ENCODE measurements at regions not wholly inside any gene's neighbourhood (a gene's known extent, or its start where the extent isn't known, plus 50 kb on each side); places are given as distances from the start of the nearest gene placed in this dataset.

DNA sequence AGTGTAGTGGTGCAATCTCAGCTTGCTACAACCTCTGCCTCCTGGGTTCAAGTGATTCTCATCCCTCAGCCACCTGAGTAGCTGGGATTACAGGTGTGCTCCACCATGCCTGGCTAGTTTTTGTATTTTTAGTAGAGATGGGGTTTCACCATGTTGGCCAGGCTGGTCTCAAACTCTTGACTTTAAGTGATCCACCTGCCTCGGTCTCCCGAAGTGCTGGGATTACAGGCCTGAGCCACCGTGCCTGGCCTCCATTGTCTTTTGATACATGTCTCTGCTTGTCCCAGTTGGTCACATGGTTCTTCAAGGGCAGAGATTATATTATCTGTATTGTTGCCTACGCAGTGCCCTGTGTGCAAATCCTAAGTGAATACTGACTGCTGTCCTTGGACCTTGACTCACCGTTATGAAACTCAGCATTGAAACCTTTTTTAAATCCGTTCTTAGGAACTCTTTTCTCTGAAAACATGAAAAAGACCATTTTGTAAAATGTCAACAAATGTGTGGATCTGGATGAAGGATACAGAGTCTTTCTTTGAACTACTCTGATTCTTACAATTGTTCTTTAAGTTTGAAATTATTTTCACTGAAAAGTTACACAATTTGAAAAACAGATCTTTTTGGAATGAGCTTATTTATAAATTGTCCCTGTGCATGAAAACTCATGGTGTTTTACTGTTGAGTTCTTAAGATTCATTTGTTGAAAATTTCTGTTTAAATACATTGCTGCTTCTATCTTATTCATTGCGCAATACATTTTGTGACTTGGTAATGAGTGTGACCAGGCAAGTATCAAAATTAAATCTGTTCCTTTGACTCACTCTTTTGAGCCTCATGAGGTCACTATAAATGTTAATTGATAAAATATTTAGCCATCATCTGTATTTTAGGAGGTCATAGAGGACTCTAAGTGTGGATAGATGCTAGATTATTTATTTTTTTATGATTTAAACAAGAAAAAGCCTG lies 293.5 kb downstream of the UTRN start:
- no peak for DNase-seq (ENCODE audit: low read depth in 1 of 2, low spot score in 1 of 2)
- in situ Hi-C loops (cut with HindIII; ENCODE audit: low pct_unique_long_range_greater_than_20kb, low sequenced_read_pairs) = no loop called here
- no peak for TF ChIP-seq JUND (IDR thresholded peaks at IDR 0.05; ENCODE audit: low read depth)

DNA sequence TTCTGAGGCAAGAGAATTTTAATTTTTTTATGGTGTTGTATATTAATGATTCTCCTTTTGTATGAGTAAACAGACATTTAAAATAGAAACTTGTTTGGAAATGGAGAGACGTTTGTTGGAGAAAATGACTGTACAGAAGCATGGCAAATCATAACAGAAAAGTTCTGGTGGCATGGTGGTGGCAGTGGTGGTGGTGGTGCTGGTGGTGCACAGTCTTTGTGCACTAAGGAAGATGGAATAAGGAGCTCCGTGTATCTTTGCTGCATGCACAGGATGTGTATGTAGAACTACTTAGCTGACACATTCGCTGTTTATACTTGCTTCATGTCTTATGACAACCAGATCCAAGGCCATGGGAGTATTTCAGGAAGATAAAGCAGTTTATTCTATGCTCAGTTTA lies 294.9 kb downstream of the UTRN start:
- no peak for DNase-seq (ENCODE audit: low read depth in 1 of 2, low spot score in 1 of 2)
- in situ Hi-C loops (cut with HindIII; ENCODE audit: low pct_unique_long_range_greater_than_20kb, low sequenced_read_pairs) = no loop called here
- TF ChIP-seq JUND (IDR thresholded peaks at IDR 0.05; ENCODE audit: low read depth) = no peak

DNA sequence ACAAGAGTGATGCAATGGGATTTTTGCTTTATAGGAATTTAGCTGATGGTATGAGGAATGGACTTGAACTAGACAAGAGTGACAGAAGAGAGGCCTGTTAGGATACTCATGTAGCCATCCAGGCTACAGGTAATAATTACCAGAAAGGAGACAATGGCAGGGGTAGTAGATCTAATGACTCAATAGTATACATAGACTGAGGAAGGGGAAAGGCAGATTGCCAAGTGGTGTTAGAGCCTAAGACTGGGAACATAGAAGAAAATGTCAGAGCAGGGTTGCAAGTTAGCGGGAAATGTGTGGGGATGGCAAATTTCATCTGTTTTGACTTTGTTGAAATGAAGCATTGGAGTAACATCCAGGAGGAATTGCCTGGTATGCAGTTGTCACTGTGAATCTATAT lies 295.6 kb downstream of the UTRN start:
- no peak for TF ChIP-seq JUND (IDR thresholded peaks at IDR 0.05; ENCODE audit: low read depth)
- DNase-seq (ENCODE audit: low read depth in 1 of 2, low spot score in 1 of 2) = no peak
- in situ Hi-C loops (cut with HindIII; ENCODE audit: low pct_unique_long_range_greater_than_20kb, low sequenced_read_pairs) = no loop called here

DNA sequence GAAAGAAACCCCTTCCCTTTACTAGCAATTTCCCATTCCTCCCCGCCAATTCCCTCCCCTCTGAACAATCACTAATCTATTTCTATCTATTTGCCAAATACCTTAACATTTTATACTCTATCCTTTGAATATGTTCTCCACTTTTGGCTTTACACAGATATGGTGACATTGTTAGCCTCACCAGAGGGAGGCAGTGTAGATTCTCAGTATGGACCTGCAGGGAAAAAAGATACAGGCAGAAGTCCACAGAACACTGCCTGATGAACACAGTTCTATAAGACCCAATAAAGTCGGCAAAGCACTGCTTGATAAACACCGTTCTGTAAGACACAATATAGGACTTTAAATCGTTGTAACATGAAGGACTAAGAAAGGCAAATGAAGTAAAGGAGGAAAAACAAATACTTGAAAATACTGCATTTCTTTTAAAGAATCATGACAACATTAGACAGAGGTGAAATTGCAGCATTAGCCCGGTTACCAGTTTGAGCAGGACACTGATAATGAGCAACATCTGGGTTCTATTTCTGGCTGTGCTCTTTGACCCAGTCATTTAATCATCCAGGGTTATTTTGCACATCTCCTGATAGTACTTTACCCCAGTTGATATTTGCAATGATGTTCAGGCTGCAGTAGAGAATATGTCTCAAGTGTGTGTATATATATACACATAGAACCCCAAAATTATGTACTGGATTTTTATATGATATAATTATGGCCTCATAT lies 296.8 kb downstream of the UTRN start:
- peak in 1 of 2 experiments; percentile 37 for DNase-seq (ENCODE audit: low read depth in 1 of 2, low spot score in 1 of 2)
- TF ChIP-seq JUND (IDR thresholded peaks at IDR 0.05; ENCODE audit: low read depth) = no peak
- in situ Hi-C loops (cut with HindIII; ENCODE audit: low pct_unique_long_range_greater_than_20kb, low sequenced_read_pairs) = no loop called here

DNA sequence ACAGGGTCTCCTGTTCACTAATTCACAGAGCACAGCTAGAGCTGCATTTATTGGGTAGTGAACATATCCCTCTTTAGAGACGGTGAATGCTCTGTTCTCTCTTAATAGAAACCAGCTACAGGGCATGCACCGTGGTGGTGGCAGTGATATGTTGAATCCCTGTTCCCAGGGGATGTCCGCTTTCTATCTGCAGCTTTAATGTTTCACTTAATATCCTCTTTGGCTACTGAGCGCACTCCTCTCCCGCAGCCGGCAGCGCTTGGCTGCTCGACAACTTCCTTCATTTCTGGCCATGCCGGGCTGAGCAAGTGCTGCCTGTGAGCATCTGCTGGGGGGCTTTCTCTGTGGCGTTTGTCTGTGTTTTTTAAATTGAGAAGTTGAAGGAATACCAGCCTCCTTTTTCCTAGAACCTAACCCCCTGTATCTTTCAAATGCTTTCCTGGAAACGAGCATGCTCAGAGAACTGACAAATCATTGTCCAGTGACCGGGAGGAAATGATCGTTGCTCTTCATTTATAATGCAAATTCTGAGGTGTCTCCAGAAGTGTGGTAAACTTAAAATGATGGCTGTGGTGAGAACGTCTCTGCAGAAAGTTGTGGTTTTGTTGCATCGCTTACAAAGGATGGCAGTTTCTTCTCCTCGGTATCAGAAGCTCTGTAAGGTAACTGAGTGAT lies 297.9 kb downstream of the UTRN start:
- peak in 1 of 2 experiments; percentile 19 for DNase-seq (ENCODE audit: low read depth in 1 of 2, low spot score in 1 of 2)
- no peak for TF ChIP-seq JUND (IDR thresholded peaks at IDR 0.05; ENCODE audit: low read depth)
- in situ Hi-C loops (cut with HindIII; ENCODE audit: low pct_unique_long_range_greater_than_20kb, low sequenced_read_pairs) = no loop called here

DNA sequence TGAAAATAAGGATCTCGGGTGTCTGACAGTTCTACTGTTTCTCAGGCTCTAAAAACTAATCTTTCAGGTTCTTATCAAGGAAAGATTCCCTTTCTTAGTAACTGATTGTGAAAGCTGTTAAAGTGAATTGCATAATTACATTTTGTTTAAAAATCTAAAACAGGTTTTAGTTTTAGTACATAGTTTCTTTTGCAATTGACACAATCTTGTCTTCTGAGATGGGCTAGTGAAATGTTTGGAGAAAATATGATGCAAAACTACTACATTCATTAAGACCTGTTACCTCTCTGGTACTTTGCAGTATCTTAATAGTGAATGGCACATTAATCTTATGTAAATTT lies 298.4 kb downstream of the UTRN start:
- no peak for TF ChIP-seq JUND (IDR thresholded peaks at IDR 0.05; ENCODE audit: low read depth)
- DNase-seq (ENCODE audit: low read depth in 1 of 2, low spot score in 1 of 2) = no peak
- in situ Hi-C loops (cut with HindIII; ENCODE audit: low pct_unique_long_range_greater_than_20kb, low sequenced_read_pairs) = no loop called here

DNA sequence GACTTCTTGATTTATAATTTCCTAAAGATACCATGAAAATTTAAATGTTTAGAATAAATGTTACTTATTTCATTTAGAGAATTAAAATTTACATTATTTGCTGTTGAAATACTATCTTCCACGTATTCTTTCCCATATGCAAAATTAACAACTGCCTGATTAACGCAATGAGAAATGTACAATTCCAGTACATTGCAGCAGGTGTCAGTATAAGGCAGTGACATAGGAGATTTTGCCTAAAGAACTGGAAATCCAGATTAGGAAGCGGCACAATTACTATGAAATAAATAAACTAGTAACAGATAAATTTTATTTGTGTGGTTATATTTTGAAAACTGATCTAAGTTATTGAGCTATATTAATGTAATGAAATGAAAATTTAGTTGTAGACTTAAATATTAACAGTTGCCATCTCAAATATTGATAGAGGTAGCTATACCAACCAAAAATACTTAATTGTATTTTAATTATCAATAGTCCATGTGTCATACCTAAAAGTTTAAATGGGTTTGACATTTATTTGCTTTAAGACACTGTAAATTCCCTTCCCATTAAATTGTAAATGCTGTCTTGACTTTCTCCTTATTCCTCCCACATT lies 300.2 kb downstream of the UTRN start:
- in situ Hi-C loops (cut with HindIII; ENCODE audit: low pct_unique_long_range_greater_than_20kb, low sequenced_read_pairs) = no loop called here
- no peak for TF ChIP-seq JUND (IDR thresholded peaks at IDR 0.05; ENCODE audit: low read depth)
- peak in 1 of 2 experiments; percentile 61 for DNase-seq (ENCODE audit: low read depth in 1 of 2, low spot score in 1 of 2)

DNA sequence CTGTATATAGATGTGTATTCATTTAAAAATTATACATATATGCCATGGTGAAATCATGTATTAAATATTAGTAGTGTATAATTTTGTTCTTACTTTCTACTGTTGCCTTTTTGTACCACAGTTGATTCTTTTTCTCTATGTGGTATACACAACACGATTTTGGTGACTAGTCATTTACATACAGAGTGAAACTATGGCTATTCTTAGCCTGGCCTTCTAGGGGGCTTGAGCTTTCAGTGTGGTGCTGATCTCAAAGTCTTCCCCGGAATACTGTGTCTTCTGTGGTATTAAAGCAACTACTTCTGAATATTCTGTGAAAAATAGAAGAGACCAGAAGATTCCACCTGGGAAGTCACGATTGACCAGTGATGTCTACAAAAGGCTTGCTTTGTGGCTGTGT lies 301.9 kb downstream of the UTRN start:
- in situ Hi-C loops (cut with HindIII; ENCODE audit: low pct_unique_long_range_greater_than_20kb, low sequenced_read_pairs) = no loop called here
- no peak for TF ChIP-seq JUND (IDR thresholded peaks at IDR 0.05; ENCODE audit: low read depth)
- DNase-seq (ENCODE audit: low read depth in 1 of 2, low spot score in 1 of 2) = no peak

DNA sequence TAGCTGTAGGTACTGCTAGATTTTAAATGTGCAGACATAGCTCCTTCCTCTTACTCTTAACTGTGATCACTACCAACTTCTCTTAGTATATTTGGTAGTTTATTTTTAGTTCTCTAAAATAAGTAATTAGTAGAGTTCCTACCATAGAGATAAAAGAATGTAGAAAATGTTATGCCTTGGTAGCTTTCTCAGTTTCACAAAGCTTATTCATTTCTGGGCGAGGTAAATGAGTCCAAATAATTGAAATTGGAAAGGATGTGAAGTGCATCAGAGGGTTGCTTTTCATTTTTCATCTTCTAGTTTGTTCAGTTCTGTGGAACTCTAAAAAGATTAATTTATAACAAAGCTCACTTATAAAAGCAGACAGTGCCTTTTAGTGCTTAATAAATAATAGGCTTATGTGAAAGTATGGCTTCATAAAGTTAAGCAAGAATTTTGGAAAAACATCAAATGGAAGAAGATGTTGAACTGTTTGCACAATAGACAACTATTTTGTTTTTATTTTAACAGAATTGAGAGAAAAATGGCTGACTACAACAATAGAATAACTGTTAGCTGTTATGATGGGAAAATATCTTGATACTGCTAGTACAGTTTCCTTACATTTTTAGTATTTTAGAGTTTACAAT lies 303.7 kb downstream of the UTRN start:
- DNase-seq (ENCODE audit: low read depth in 1 of 2, low spot score in 1 of 2) = no peak
- in situ Hi-C loops (cut with HindIII; ENCODE audit: low pct_unique_long_range_greater_than_20kb, low sequenced_read_pairs) = no loop called here
- TF ChIP-seq JUND (IDR thresholded peaks at IDR 0.05; ENCODE audit: low read depth) = no peak

DNA sequence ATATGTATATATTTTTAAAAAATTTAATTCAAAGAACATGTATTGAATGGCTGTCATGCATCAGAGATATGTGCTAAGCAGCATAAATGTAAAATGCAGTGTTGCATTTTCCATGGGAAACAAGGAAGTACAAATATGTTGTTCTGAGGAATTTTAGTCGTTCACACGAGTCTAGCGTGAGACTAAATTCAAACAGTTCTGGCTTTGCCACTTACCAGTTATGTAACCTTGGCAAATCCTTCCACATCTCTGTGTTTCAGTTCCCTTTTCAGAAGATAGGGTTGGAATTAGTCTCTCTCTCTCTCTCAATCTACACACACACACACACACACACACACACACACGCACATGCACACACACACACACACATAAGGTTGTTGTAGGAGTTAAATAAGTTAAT lies 305.4 kb downstream of the UTRN start:
- no peak for DNase-seq (ENCODE audit: low read depth in 1 of 2, low spot score in 1 of 2)
- in situ Hi-C loops (cut with HindIII; ENCODE audit: low pct_unique_long_range_greater_than_20kb, low sequenced_read_pairs) = no loop called here
- TF ChIP-seq JUND (IDR thresholded peaks at IDR 0.05; ENCODE audit: low read depth) = no peak

DNA sequence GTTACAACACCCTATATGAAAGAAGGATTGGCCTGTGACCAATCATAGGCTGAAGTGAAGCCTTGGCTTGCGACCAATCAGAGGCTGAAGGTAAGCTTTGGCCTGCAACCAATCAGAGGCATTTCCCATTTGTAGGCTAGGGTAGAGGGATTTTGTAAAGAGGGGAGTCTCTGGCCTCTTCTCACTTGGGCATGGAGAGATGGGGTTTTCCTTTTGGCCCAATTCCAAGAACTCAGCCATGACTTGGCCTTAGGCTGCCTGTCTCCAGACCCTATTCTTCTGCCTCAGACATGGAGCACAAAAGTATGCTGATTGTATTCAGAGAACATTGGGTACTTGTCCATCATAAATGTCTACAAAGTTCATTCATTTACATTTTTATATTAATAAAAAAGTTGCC lies 308.3 kb downstream of the UTRN start:
- TF ChIP-seq JUND (IDR thresholded peaks at IDR 0.05; ENCODE audit: low read depth) = no peak
- no peak for DNase-seq (ENCODE audit: low read depth in 1 of 2, low spot score in 1 of 2)
- in situ Hi-C loops (cut with HindIII; ENCODE audit: low pct_unique_long_range_greater_than_20kb, low sequenced_read_pairs) = no loop called here

DNA sequence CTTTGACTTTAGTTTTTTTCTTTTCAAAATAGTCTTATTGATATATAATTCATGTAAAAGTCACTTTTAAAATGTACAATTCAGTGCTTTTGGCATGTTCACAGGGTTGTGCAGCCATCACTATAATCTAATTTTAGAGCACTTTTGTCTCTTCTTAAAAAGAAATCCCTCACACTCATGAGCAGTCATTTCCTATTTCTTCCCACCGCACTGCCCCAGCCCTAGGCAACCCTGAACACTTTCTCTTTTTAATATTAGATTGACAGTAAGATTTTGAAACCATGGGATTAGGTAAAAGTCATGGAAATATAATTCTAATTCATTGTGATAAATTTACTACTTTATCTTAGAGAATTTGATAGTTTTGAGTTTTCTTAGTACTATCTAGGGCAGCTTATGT lies 309.4 kb downstream of the UTRN start:
- in situ Hi-C loops (cut with HindIII; ENCODE audit: low pct_unique_long_range_greater_than_20kb, low sequenced_read_pairs) = no loop called here
- DNase-seq (ENCODE audit: low read depth in 1 of 2, low spot score in 1 of 2) = no peak
- no peak for TF ChIP-seq JUND (IDR thresholded peaks at IDR 0.05; ENCODE audit: low read depth)

Measured in T47D (cell line).